ENCODE measurements at regions not wholly inside any gene's neighbourhood (a gene's known extent, or its start where the extent isn't known, plus 50 kb on each side); places are given as distances from the start of the nearest gene placed in this dataset.

GRCh38 chr1:191414981-191415640, 743.2 kb upstream of the RGS18 start:
- H2AFZ ChIP-seq (ENCODE audit: low read length): no peak overlapping the region
- no peak overlapping the region for H3K27ac ChIP-seq (ENCODE audit: insufficient read length, low read depth, low read length)
- no peak for TF ChIP-seq CTCF (conservative IDR thresholded peaks at IDR 0.05)
- H4K20me1 ChIP-seq (ENCODE audit: control insufficient read depth, insufficient read depth, insufficient read length): no peaks in the 10 kb centered on the region
- Mint-ChIP-seq H3K27me3 (ENCODE audit: low read depth) (no peaks in the 10 kb centered on the region), H3K4me1 (no peaks in the 10 kb centered on the region), H3K9me3 (no peaks in the 10 kb centered on the region), H3K36me3 (ENCODE audit: insufficient read depth in 1 of 3, low read depth in 3 of 3) (no peaks in the 10 kb centered on the region), H3K27ac (no peak overlapping the region), H3K4me3 (no peak overlapping the region)
- H2BK120ac ChIP-seq (ENCODE audit: low read depth, low read length, poor library complexity, severe bottlenecking): no peak overlapping the region
- no peak overlapping the region for H3K23ac ChIP-seq (ENCODE audit: insufficient read length, low read depth, low read length)
- H2BK12ac ChIP-seq (ENCODE audit: insufficient read length, low read depth, low read length): no peak overlapping the region
- H2BK5ac ChIP-seq (ENCODE audit: insufficient read length, low read length): no peak overlapping the region
- H3K4ac ChIP-seq (ENCODE audit: low read depth, low read length): no peak overlapping the region
- H3K18ac ChIP-seq (ENCODE audit: insufficient read length, low read depth, low read length): no peak overlapping the region
- no peaks in the 10 kb centered on the region for H3K79me1 ChIP-seq (ENCODE audit: insufficient read depth, low read depth, low read length, poor library complexity, severe bottlenecking)
- WGBS (ENCODE audit: extremely low coverage, insufficient read length, low lambda C conversion rate): no CpG with 5 or more reads among the region's 2 CpGs
- no peak overlapping the region for H3K4me2 ChIP-seq (ENCODE audit: insufficient read depth, insufficient read length, low read length)
- no peaks in the 10 kb centered on the region for H3K4me1 ChIP-seq (ENCODE audit: insufficient read depth, low read length)
- DNase-seq: no peak
- H3K56ac ChIP-seq (ENCODE audit: insufficient read length, low read depth, low read length): no peak overlapping the region
- no peak overlapping the region for H4K8ac ChIP-seq (replicated peaks; ENCODE audit: insufficient read length, low read depth, low read length)
- no peaks in the 10 kb centered on the region for H3K27me3 ChIP-seq (ENCODE audit: insufficient read depth, low read length)
- no peak overlapping the region for H2BK20ac ChIP-seq (ENCODE audit: low read depth, low read length, poor library complexity, severe bottlenecking)
- no peaks in the 10 kb centered on the region for H3K9me3 ChIP-seq (ENCODE audit: control insufficient read depth, low read depth, low read length)
- H4K5ac ChIP-seq (ENCODE audit: insufficient read length, low read depth, low read length): no peak overlapping the region
- no peak overlapping the region for H2AK5ac ChIP-seq (ENCODE audit: insufficient read length, low read length)
- no peak overlapping the region for H3T11ph ChIP-seq (ENCODE audit: low read length)
- H3K79me2 ChIP-seq (ENCODE audit: insufficient read depth, low read length): no peaks in the 10 kb centered on the region
- no peak overlapping the region for H2BK15ac ChIP-seq (ENCODE audit: low read depth, low read length)
- no peaks in the 10 kb centered on the region for H3K23me2 ChIP-seq (ENCODE audit: insufficient read length, low read depth, low read length, poor library complexity, severe bottlenecking)
- no peak overlapping the region for H3K14ac ChIP-seq (ENCODE audit: insufficient read depth, low read length)
- H3K9ac ChIP-seq (ENCODE audit: extremely low read depth, insufficient read length, low read length): no peak overlapping the region
- H4K91ac ChIP-seq (ENCODE audit: insufficient read length, low read depth, low read length): no peak overlapping the region
